ENCODE measurements at regions not wholly inside any gene's neighbourhood (a gene's known extent, or its start where the extent isn't known, plus 50 kb on each side); places are given as distances from the start of the nearest gene placed in this dataset.

DNA sequence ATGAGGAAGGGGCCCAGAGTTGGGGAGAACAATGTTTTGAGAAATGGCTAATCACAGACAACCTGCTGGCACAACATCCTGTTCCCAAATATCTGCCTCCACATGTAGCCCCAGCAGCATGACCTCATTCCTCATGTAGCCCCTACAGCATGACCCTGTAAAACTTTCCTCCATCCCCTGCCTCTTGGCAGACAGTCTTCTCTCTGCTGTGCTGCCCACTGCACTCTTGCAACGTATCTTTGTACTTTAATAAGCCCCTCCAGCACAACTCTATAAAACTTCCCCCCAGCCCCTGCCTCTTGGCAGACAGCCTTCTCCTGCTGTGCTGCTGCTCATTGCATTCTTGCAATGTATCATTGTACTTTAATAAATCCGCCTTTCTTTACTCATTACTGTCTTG lies 278.8 kb downstream of the HDGFL1 start:
- no peak for DNase-seq (ENCODE audit: extremely low spot score)
- H3K36me3 ChIP-seq = no peaks in the 10 kb centered on the region
- TF ChIP-seq POLR2AphosphoS5 (IDR thresholded peaks at IDR 0.05) (no peak), POLR2A (IDR thresholded peaks at IDR 0.05; ENCODE audit: low read depth) (no peak), EP300 (IDR thresholded peaks at IDR 0.05) (no peak)
- TF ChIP-seq, protein P1, sequence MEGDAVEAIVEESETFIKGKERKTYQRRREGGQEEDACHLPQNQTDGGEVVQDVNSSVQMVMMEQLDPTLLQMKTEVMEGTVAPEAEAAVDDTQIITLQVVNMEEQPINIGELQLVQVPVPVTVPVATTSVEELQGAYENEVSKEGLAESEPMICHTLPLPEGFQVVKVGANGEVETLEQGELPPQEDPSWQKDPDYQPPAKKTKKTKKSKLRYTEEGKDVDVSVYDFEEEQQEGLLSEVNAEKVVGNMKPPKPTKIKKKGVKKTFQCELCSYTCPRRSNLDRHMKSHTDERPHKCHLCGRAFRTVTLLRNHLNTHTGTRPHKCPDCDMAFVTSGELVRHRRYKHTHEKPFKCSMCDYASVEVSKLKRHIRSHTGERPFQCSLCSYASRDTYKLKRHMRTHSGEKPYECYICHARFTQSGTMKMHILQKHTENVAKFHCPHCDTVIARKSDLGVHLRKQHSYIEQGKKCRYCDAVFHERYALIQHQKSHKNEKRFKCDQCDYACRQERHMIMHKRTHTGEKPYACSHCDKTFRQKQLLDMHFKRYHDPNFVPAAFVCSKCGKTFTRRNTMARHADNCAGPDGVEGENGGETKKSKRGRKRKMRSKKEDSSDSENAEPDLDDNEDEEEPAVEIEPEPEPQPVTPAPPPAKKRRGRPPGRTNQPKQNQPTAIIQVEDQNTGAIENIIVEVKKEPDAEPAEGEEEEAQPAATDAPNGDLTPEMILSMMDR (IDR thresholded peaks at IDR 0.05) = no peak
- no peak overlapping the region for H3K27ac ChIP-seq (replicated peaks in 1 of 4)
- no peak overlapping the region for H3K4me3 ChIP-seq
- no peaks in the 10 kb centered on the region for H3K9me3 ChIP-seq
- no peaks in the 10 kb centered on the region for H3K27me3 ChIP-seq
- WGBS = 75% methylated on average over 2 of the region's 2 CpGs
- intact Hi-C loops (cut with DNase I) = no loop called here
- no peaks in the 10 kb centered on the region for H3K4me1 ChIP-seq

GRCh38 chr6:22849921-22850320 lies 280.6 kb downstream of the HDGFL1 start:
- no peak overlapping the region for H3K4me3 ChIP-seq
- intact Hi-C loops (cut with DNase I) = no loop called here
- no peak for DNase-seq (ENCODE audit: extremely low spot score)
- TF ChIP-seq EP300 (IDR thresholded peaks at IDR 0.05) (no peak), POLR2A (IDR thresholded peaks at IDR 0.05; ENCODE audit: low read depth) (no peak)
- no peak overlapping the region for H3K27ac ChIP-seq (replicated peaks in 1 of 4)
- H3K4me1 ChIP-seq = no peaks in the 10 kb centered on the region
- no peaks in the 10 kb centered on the region for H3K36me3 ChIP-seq
- no peaks in the 10 kb centered on the region for H3K27me3 ChIP-seq
- no peaks in the 10 kb centered on the region for H3K9me3 ChIP-seq

DNA sequence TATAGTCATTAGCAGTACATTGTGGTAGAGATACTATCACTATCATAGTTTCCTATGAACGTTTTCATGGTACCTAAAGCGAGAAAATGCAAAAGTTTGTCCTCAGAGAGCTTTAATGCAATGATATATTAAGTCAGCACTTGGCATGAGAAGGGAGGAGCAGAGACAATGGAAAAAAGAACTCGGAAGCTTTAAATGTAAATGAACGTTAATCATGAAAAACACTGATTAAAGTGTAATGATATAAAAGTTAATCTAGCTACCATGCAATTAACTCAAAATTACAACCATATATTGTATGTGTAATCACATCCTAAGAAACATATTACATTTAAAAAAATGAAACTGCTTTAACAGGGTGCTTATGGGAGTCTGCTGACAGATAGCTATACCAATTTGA lies 282.7 kb downstream of the HDGFL1 start:
- 87% methylated on average over 4 of the region's 4 CpGs for WGBS
- no peak overlapping the region for H3K4me3 ChIP-seq

GRCh38 chr6:22873513-22874136 lies 304.3 kb downstream of the HDGFL1 start:
- WGBS = 45% methylated on average over 4 of the region's 4 CpGs
- TF ChIP-seq, protein P1 (IDR thresholded peaks at IDR 0.05) = no peak
- TF ChIP-seq EP300 (IDR thresholded peaks at IDR 0.05) (no peak), POLR2AphosphoS5 (IDR thresholded peaks at IDR 0.05) (no peak), POLR2A (IDR thresholded peaks at IDR 0.05; ENCODE audit: low read depth) (no peak)

More for the DNA sequence above, 282.7 kb downstream of the HDGFL1 start:
- Histone ChIP-seq H3K4me1 (no peaks in the 10 kb centered on the region), H3K27me3 (no peaks in the 10 kb centered on the region), H3K27ac (replicated peaks in 1 of 4) (no peak overlapping the region), H3K36me3 (no peaks in the 10 kb centered on the region), H3K9me3 (no peaks in the 10 kb centered on the region)
- intact Hi-C loops (cut with DNase I) = no loop called here
- DNase-seq (ENCODE audit: extremely low spot score) = no peak
- TF ChIP-seq EP300 (IDR thresholded peaks at IDR 0.05) = no peak
- no peak for TF ChIP-seq POLR2AphosphoS5 (IDR thresholded peaks at IDR 0.05)
- no peak for TF ChIP-seq POLR2A (IDR thresholded peaks at IDR 0.05; ENCODE audit: low read depth)
- TF ChIP-seq, protein P1 (IDR thresholded peaks at IDR 0.05) = no peak

DNA sequence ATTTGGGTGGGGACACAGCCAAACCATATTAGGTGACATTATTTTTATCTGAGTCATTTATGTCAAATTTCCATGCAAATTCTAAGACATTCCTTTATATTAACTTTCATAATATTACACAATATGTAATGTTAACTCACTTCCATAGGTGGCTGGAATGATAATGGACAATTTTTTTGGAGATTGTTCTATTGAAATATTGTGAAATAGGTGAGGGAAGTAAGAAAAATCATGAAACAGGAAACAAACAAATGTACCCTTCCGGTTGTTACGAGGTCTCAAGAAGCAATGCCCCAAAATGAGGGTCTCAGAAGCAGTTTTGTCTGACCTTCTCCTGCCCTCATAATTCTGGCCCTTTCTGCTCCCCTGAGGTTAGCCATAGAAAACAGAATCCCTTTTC lies 306.5 kb downstream of the HDGFL1 start:
- Histone ChIP-seq H3K4me1 (peaks cover 19 to 55% (median 41%) of the 10 kb centered on the region in 4 donors), H3K4me3 (no peak overlapping the region), H3K36me3 (no peaks in the 10 kb centered on the region), H3K27ac (replicated peaks in 1 of 4) (no peak overlapping the region), H3K9me3 (no peaks in the 10 kb centered on the region), H3K27me3 (no peaks in the 10 kb centered on the region)
- TF ChIP-seq, protein P1 (IDR thresholded peaks at IDR 0.05) = no peak
- TF ChIP-seq EP300 (IDR thresholded peaks at IDR 0.05) (no peak), POLR2A (IDR thresholded peaks at IDR 0.05; ENCODE audit: low read depth) (no peak), POLR2AphosphoS5 (IDR thresholded peaks at IDR 0.05) (no peak)
- WGBS = 90% methylated on average over 2 of the region's 2 CpGs
- intact Hi-C loops (cut with DNase I) = loop anchor here (5.0 kb wide), 1 partner anchor 81 kb away; no protein-coding TSS in a partner anchor
- no peak for DNase-seq (ENCODE audit: extremely low spot score)

More at GRCh38 chr6:22873513-22874136, 304.3 kb downstream of the HDGFL1 start:
- no peak overlapping the region for H3K4me3 ChIP-seq
- no peak for DNase-seq (ENCODE audit: extremely low spot score)
- H3K9me3 ChIP-seq = no peaks in the 10 kb centered on the region
- H3K27me3 ChIP-seq = no peaks in the 10 kb centered on the region
- H3K27ac ChIP-seq (replicated peaks in 1 of 4) = peak overlapping the region; percentile 16 to 66 (median 40)
- intact Hi-C loops (cut with DNase I) = no loop called here
- no peaks in the 10 kb centered on the region for H3K36me3 ChIP-seq
- peaks cover 16 to 45% (median 33%) of the 10 kb centered on the region in 4 donors for H3K4me1 ChIP-seq

Measured in esophagus muscularis mucosa (tissue), 4 donors.